UCSD-AML1 (cell line): ENCODE measurements at regions not wholly inside any gene's neighbourhood (a gene's known extent, or its start where the extent isn't known, plus 50 kb on each side); places are given as distances from the start of the nearest gene placed in this dataset.
"Not testable (repeated sequence)": the region's sequence is repeated elsewhere in the genome, so short reads cannot be mapped to it uniquely, and the experiment has no call there.

Experiments used
- DNase-seq: peaks from one replicate; lab custom pipeline; 2025; ENCODE audit not compliant: unreplicated experiment; lab: John Stamatoyannopoulos, UW

- DNase-seq: no peak
Measured at GRCh38 chr2:43149482-43150107, 76.8 kb downstream of the ZFP36L2 start.

GRCh38 chr2:43146083-43146482 lies 80.3 kb downstream of the ZFP36L2 start:
- no peak for DNase-seq

- DNase-seq: no peak
Measured at GRCh38 chr2:43144263-43144662, 82.1 kb downstream of the ZFP36L2 start.

- no peak for DNase-seq
Measured at GRCh38 chr2:43143756-43144155, 82.7 kb downstream of the ZFP36L2 start.

- DNase-seq: no peak
Measured at GRCh38 chr2:43142921-43143438, 83.4 kb downstream of the ZFP36L2 start.

GRCh38 chr2:43141636-43142151 lies 84.7 kb downstream of the ZFP36L2 start:
- not testable (repeated sequence) for DNase-seq

GRCh38 chr2:43139996-43140621 lies 86.3 kb downstream of the ZFP36L2 start:
- no peak for DNase-seq

- no peak for DNase-seq
Measured at GRCh38 chr2:43139501-43139900, 86.9 kb downstream of the ZFP36L2 start.

GRCh38 chr2:43138441-43138840 lies 88.0 kb downstream of the ZFP36L2 start:
- DNase-seq: no peak

GRCh38 chr2:43136876-43137275 lies 89.5 kb downstream of the ZFP36L2 start:
- DNase-seq: no peak

- no peak for DNase-seq
Measured at GRCh38 chr2:43136011-43136799, 90.2 kb downstream of the ZFP36L2 start.

- no peak for DNase-seq
Measured at GRCh38 chr2:43135583-43135982, 90.8 kb downstream of the ZFP36L2 start.

- no peak for DNase-seq
Measured at GRCh38 chr2:43134571-43134889, 91.9 kb downstream of the ZFP36L2 start.

GRCh38 chr2:43133708-43134570 lies 92.5 kb downstream of the ZFP36L2 start:
- peak; percentile 84 for DNase-seq

- DNase-seq: no peak
Measured at GRCh38 chr2:43133336-43133707, 93.1 kb downstream of the ZFP36L2 start.

GRCh38 chr2:43132683-43133301 lies 93.6 kb downstream of the ZFP36L2 start:
- DNase-seq: peak; percentile 72

GRCh38 chr2:43131890-43132682 lies 94.3 kb downstream of the ZFP36L2 start:
- DNase-seq: no peak

GRCh38 chr2:43131051-43131889 lies 95.1 kb downstream of the ZFP36L2 start:
- DNase-seq: peak; percentile 89

GRCh38 chr2:43130548-43130875 lies 95.9 kb downstream of the ZFP36L2 start:
- no peak for DNase-seq
